Thyroid gland (tissue), 4 donors: ENCODE measurements at regions not wholly inside any gene's neighbourhood (a gene's known extent, or its start where the extent isn't known, plus 50 kb on each side); places are given as distances from the start of the nearest gene placed in this dataset.
"Not testable (repeated sequence)": the region's sequence is repeated elsewhere in the genome, so short reads cannot be mapped to it uniquely, and the experiment has no call there.

Source experiments
- DNase-seq, 2 donors: peaks; one replicate each; pipeline ENCODE4 v3.0.0-alpha.2; 2019
- H3K27ac ChIP-seq, 3 donors: fragments of 200-600 bp; sonication (generic); 1 replicate in 2 of 3; 2 replicates in 1 of 3; pipeline ENCODE4 v1.5.1; 2016 to 2019; ENCODE audit warnings: mild to moderate bottlenecking in 1 of 3, moderate library complexity in 1 of 3
- H3K27me3 ChIP-seq: fragments of 200-600 bp; sonication (generic); one replicate; pipeline ENCODE4 v1.5.1; 2019
- H3K36me3 ChIP-seq, 2 donors: fragments of 200-600 bp; sonication (generic); one replicate each; pipeline ENCODE4 v1.5.1; 2016 to 2019
- H3K4me1 ChIP-seq, 2 donors: fragments of 200-600 bp; sonication (generic); one replicate each; pipeline ENCODE4 v1.5.1; 2017 to 2019
- H3K4me3 ChIP-seq, 3 donors: fragments of 200-600 bp; sonication (generic); replicated peaks in 1 of 3; 1 replicate in 2 of 3; 2 replicates in 1 of 3; pipeline ENCODE4 v1.5.1; 2016; ENCODE audit warnings: mild to moderate bottlenecking in 1 of 3
- H3K9me3 ChIP-seq: fragments of 200-600 bp; sonication (generic); one replicate; pipeline ENCODE4 v1.5.1; 2017
- CTCF ChIP-seq, 6 experiments: fragments of 200-600 bp in 3 of 6; fragments of 450-650 bp in 3 of 6; sonication (generic) in 3 of 6; IDR thresholded peaks; one replicate each; pipeline ENCODE4 v1.5.1; 2016 to 2019; ENCODE audit warnings: antibody characterized with exemption in 6 of 6, mild to moderate bottlenecking in 2 of 6, inconsistent platforms in 1 of 6, moderate library complexity in 1 of 6
- POLR2A ChIP-seq, 2 donors: fragments of 450-650 bp; IDR thresholded peaks; one replicate each; pipeline ENCODE4 v1.6.1; 2017; ENCODE audit warnings: antibody characterized with exemption in 2 of 2, mild to moderate bottlenecking in 2 of 2, moderate library complexity in 1 of 2
- WGBS, 2 donors: methylation state at CpG; one replicate each; pipeline ENCODE4 v1.1.5; 2017; 5-methylcytosine and 5-hydroxymethylcytosine counted together
- intact Hi-C: fragments of 100-400 bp; cut with DNase I; formaldehyde crosslinking; loops from one replicate; pipeline ENCODE4 v1.15.1; 2023

- WGBS, 2 donors: 84 to 86% methylated on average over 1 of the region's 1 CpG
- intact Hi-C loops: no loop called here
Measured at GRCh38 chr3:73186741-73187140, 125.3 kb downstream of the EBLN2 start.

GRCh38 chr3:73187328-73187727 lies 125.9 kb downstream of the EBLN2 start:
- DNase-seq: no peak
- no peaks in the 10 kb centered on the region for H3K9me3 ChIP-seq
- intact Hi-C loops: no loop called here
- no peak overlapping the region for H3K4me3 ChIP-seq
- H3K27ac ChIP-seq: no peak overlapping the region
- TF ChIP-seq CTCF (IDR thresholded peaks at IDR 0.05) (no peak), POLR2A (IDR thresholded peaks at IDR 0.05) (no peak)
- no peaks in the 10 kb centered on the region for H3K4me1 ChIP-seq
- no peaks in the 10 kb centered on the region for H3K36me3 ChIP-seq
- no peaks in the 10 kb centered on the region for H3K27me3 ChIP-seq
- 70 to 79% methylated on average over 5 of the region's 5 CpGs for WGBS, 2 donors

More at GRCh38 chr3:73186741-73187140, 125.3 kb downstream of the EBLN2 start:
- no peak for DNase-seq
- H3K27ac ChIP-seq: no peak overlapping the region
- H3K27me3 ChIP-seq: no peaks in the 10 kb centered on the region
- no peak overlapping the region for H3K4me3 ChIP-seq
- TF ChIP-seq CTCF (IDR thresholded peaks at IDR 0.05) (no peak), POLR2A (IDR thresholded peaks at IDR 0.05) (no peak)
- no peaks in the 10 kb centered on the region for H3K4me1 ChIP-seq
- H3K36me3 ChIP-seq: no peaks in the 10 kb centered on the region
- no peaks in the 10 kb centered on the region for H3K9me3 ChIP-seq

GRCh38 chr3:73188707-73189106 lies 127.2 kb downstream of the EBLN2 start:
- Histone ChIP-seq H3K4me3 (no peak overlapping the region), H3K4me1 (no peaks in the 10 kb centered on the region), H3K27me3 (no peaks in the 10 kb centered on the region), H3K27ac (no peak overlapping the region), H3K36me3 (no peaks in the 10 kb centered on the region), H3K9me3 (no peaks in the 10 kb centered on the region)
- DNase-seq: no peak
- intact Hi-C loops: no loop called here
- no peak for TF ChIP-seq POLR2A (IDR thresholded peaks at IDR 0.05)
- TF ChIP-seq CTCF (IDR thresholded peaks at IDR 0.05): no peak

GRCh38 chr3:73192036-73192738 lies 130.7 kb downstream of the EBLN2 start:
- no peaks in the 10 kb centered on the region for H3K4me1 ChIP-seq
- no peaks in the 10 kb centered on the region for H3K36me3 ChIP-seq
- intact Hi-C loops: no loop called here
- WGBS, 2 donors: 76 to 86% methylated on average over 7 of the region's 7 CpGs
- H3K27ac ChIP-seq: no peak overlapping the region
- DNase-seq: no peak
- no peaks in the 10 kb centered on the region for H3K27me3 ChIP-seq
- no peak for TF ChIP-seq POLR2A (IDR thresholded peaks at IDR 0.05)
- TF ChIP-seq CTCF (IDR thresholded peaks at IDR 0.05): no peak
- H3K4me3 ChIP-seq: no peak overlapping the region
- no peaks in the 10 kb centered on the region for H3K9me3 ChIP-seq

GRCh38 chr3:73193943-73194342 lies 132.5 kb downstream of the EBLN2 start:
- H3K27me3 ChIP-seq, H3K4me1 ChIP-seq, H3K27ac ChIP-seq, DNase-seq, H3K36me3 ChIP-seq, H3K9me3 ChIP-seq, intact Hi-C loops, H3K4me3 ChIP-seq: not testable (repeated sequence)
- WGBS, 2 donors: 92 to 96% methylated on average over 5 of the region's 5 CpGs
